Astrocyte (in vitro differentiated cells and primary cell): ENCODE measurements at regions not wholly inside any gene's neighbourhood (a gene's known extent, or its start where the extent isn't known, plus 50 kb on each side); places are given as distances from the start of the nearest gene placed in this dataset.

Experiments
- CTCF ChIP-seq: IDR thresholded peaks from 2 replicates; pipeline ENCODE4 v1.5.1; 2011; ENCODE audit warnings: low read depth, mild to moderate bottlenecking, inconsistent platforms, low read length, moderate library complexity; ENCODE audit not compliant: insufficient read depth
- EZH2 ChIP-seq: IDR thresholded peaks from 2 replicates; pipeline ENCODE4 v1.6.1; 2012; ENCODE audit warnings: mild to moderate bottlenecking, low read length, inconsistent platforms; ENCODE audit not compliant: insufficient read depth

DNA sequence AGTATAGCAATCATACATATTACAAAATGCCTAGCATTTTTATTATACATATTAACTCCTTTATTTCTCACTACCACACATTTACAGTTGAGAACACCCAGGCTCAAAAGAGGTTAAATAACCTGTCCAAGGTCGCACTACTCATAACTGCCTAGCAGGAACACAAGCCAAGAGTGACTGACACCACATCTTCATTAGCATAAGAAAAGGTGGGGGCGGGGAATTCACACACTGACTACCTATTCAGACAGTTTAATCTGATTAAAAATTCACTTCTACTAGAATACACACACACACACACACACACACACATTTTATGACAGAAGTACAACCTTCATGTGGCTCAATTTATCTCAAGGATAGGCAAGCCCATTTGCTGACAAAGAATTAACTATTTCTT is 77.8 kb upstream of the CACHD1 start:
- TF ChIP-seq CTCF, result no peak
- no peak for TF ChIP-seq EZH2
